PC-3 (cell line): ENCODE measurements at regions not wholly inside any gene's neighbourhood (a gene's known extent, or its start where the extent isn't known, plus 50 kb on each side); places are given as distances from the start of the nearest gene placed in this dataset.

Source experiments
- ATAC-seq: fragments of 200-7000 bp; cut with Tn5 transposase; 2 replicates; pipeline ENCODE4 v1.9.1; 2020; ENCODE audit warnings: mild to moderate bottlenecking, moderate library complexity
- BruUV-seq: library from RNA; stranded (reverse); fragments of 400-500 nt; replicated peaks from 2 replicates; lab custom pipeline; 2021; lab: Mats Ljungman, UMichigan
- CTCF ChIA-PET: fragments of 300-600 bp; sonication (Branson Sonifier 250); formaldehyde crosslinking; loops from one replicate; lab custom pipeline; 2022; ENCODE audit warnings: antibody characterized with exemption; lab: Charles Lee
- POLR2A ChIA-PET: fragments of 300-600 bp; sonication (Branson Sonifier 250); formaldehyde crosslinking; loops from one replicate; lab custom pipeline; 2022; ENCODE audit warnings: antibody characterized with exemption; ENCODE audit not compliant: unreplicated experiment; lab: Charles Lee
- DNase-seq: peaks from one replicate; pipeline ENCODE4 v3.0.0-alpha.2; 2015
- H2AFZ ChIP-seq: fragments of 300-600 bp; sonication (generic); 2 replicates; pipeline ENCODE4 v1.6.0; 2016; ENCODE audit warnings: antibody characterized with exemption, low read length
- H3F3A ChIP-seq: fragments of 300-600 bp; sonication (generic); one replicate; pipeline ENCODE4 v1.6.0; 2017; ENCODE audit warnings: antibody characterized with exemption, low read length, control low read depth, mild to moderate bottlenecking; ENCODE audit not compliant: unreplicated experiment
- H3K27ac ChIP-seq: fragments of 300-600 bp; sonication (generic); 2 replicates; pipeline ENCODE4 v1.5.1; 2016; ENCODE audit warnings: mild to moderate bottlenecking, low read length
- H3K27me3 ChIP-seq: fragments of 300-600 bp; sonication (generic); 2 replicates; pipeline ENCODE4 v1.6.1; 2016; ENCODE audit warnings: low read length, mixed read lengths
- H3K36me3 ChIP-seq: fragments of 300-600 bp; sonication (generic); 2 replicates; pipeline ENCODE4 v1.6.1; 2016; ENCODE audit warnings: low read depth, mixed run types, low read length, mixed read lengths
- H3K4me1 ChIP-seq: fragments of 300-600 bp; sonication (generic); 2 replicates; pipeline ENCODE4 v1.5.1; 2016; ENCODE audit warnings: low read length; ENCODE audit not compliant: insufficient read depth
- H3K4me2 ChIP-seq: fragments of 300-600 bp; sonication (generic); 2 replicates; pipeline ENCODE4 v1.6.0; 2016; ENCODE audit warnings: low read length
- H3K4me3 ChIP-seq: fragments of 300-600 bp; sonication (generic); 2 replicates; pipeline ENCODE4 v1.5.1; 2016; ENCODE audit warnings: mild to moderate bottlenecking, low read length, mixed read lengths
- H3K79me2 ChIP-seq: fragments of 300-600 bp; sonication (generic); 2 replicates; pipeline ENCODE4 v1.6.1; 2017; ENCODE audit warnings: low read length, mixed read lengths
- H3K9ac ChIP-seq: fragments of 300-600 bp; sonication (generic); 2 replicates; pipeline ENCODE4 v1.6.0; 2016; ENCODE audit warnings: mild to moderate bottlenecking, low read length
- H3K9me2 ChIP-seq: fragments of 300-600 bp; sonication (generic); replicated peaks from 2 replicates; pipeline ENCODE4 v1.6.1; 2016; ENCODE audit warnings: mixed run types, low read length, mixed read lengths
- H3K9me3 ChIP-seq: fragments of 300-600 bp; sonication (generic); 2 replicates; pipeline ENCODE4 v1.6.1; 2016; ENCODE audit warnings: low read length, mixed read lengths
- H4K20me1 ChIP-seq: fragments of 300-600 bp; sonication (generic); 2 replicates; pipeline ENCODE4 v1.6.1; 2016; ENCODE audit warnings: low read length, mixed read lengths
- EZH2 ChIP-seq: fragments of 300-600 bp; sonication (generic); IDR thresholded peaks from one replicate; pipeline ENCODE4 v1.6.1; 2017; ENCODE audit warnings: antibody characterized with exemption, mild to moderate bottlenecking, low read length; ENCODE audit not compliant: unreplicated experiment
- EZH2phosphoT487 ChIP-seq: fragments of 300-600 bp; sonication (generic); IDR thresholded peaks from 2 replicates; pipeline ENCODE4 v1.6.1; 2018; ENCODE audit warnings: mild to moderate bottlenecking, antibody characterized with exemption, low read length, borderline replicate concordance
- intact Hi-C: fragments of 100-400 bp; cut with micrococcal nuclease; formaldehyde crosslinking; loops from 2 replicates; pipeline ENCODE4 v1.9.0; 2023
- TF ChIP-seq, protein P1 (sequence below): fragments of 300-600 bp; sonication (generic); conservative IDR thresholded peaks from 2 replicates; pipeline ENCODE4 v1.5.1; 2017; ENCODE audit warnings: antibody characterized with exemption, low read depth, mild to moderate bottlenecking, low read length

DNA sequence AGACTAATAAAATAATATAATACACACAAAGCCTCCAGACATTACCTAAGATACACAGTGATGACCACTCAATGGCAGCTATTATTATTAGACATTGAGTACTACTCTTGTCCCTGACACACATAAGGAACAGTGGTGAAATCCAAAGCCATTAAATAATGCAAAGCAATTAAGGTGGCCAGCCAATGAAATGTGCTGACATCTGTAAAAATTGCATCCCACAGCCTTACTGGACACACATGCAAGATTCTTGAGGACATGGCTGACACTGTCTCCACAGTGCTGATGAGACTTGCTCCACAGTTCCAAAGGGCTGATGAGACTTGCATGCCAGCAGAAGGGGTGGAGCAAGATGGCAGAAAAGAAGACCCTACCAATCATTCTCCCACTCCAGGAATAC lies 447.5 kb downstream of the IRX1 start:
- Histone ChIP-seq H3K36me3 (no peaks in the 10 kb centered on the region), H3K4me1 (no peaks in the 10 kb centered on the region), H3K27ac (no peak overlapping the region), H3K9ac (no peak overlapping the region), H3K9me2 (no peaks in the 10 kb centered on the region), H2AFZ (no peak overlapping the region), H3K27me3 (no peaks in the 10 kb centered on the region), H3K4me2 (no peak overlapping the region), H3F3A (no peaks in the 10 kb centered on the region), H4K20me1 (no peaks in the 10 kb centered on the region), H3K9me3 (0 out of 2 replicates have a peak, but pooled peaks cover 8% of the 10 kb centered on the region), H3K79me2 (no peaks in the 10 kb centered on the region), H3K4me3 (no peak overlapping the region)
- TF ChIP-seq, protein P1, sequence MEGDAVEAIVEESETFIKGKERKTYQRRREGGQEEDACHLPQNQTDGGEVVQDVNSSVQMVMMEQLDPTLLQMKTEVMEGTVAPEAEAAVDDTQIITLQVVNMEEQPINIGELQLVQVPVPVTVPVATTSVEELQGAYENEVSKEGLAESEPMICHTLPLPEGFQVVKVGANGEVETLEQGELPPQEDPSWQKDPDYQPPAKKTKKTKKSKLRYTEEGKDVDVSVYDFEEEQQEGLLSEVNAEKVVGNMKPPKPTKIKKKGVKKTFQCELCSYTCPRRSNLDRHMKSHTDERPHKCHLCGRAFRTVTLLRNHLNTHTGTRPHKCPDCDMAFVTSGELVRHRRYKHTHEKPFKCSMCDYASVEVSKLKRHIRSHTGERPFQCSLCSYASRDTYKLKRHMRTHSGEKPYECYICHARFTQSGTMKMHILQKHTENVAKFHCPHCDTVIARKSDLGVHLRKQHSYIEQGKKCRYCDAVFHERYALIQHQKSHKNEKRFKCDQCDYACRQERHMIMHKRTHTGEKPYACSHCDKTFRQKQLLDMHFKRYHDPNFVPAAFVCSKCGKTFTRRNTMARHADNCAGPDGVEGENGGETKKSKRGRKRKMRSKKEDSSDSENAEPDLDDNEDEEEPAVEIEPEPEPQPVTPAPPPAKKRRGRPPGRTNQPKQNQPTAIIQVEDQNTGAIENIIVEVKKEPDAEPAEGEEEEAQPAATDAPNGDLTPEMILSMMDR = no peak
- TF ChIP-seq EZH2 = no peak
- no TSS peak for BruUV-seq
- ChIA-PET CTCF (no interaction called here), POLR2A (no interaction called here)
- intact Hi-C loops = no loop called here
- ATAC-seq = no peak
- DNase-seq = no peak

DNA sequence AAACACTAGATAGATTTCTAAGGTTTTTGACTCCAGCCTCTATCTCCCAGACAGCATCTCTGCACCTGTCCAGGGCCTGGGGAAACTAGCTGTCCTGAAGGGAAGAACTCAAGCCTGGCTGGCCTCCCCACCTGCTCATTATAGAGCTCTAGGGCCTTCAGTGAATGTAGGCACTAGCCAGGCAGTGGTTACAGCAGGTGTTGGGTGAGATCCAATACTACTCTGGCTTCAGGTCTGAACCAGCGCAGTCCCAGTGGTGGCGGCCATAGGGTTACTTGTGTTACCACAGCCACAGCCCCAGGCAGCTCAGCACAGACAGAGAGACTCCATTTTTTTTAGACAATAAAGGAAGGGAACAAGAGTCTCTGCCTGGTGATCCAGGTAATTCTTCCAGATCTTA lies 449.2 kb downstream of the IRX1 start:
- H3K79me2 ChIP-seq = no peaks in the 10 kb centered on the region
- H3K4me2 ChIP-seq = no peak overlapping the region
- intact Hi-C loops = no loop called here
- 0 out of 2 replicates have a peak, but pooled peaks cover 8% of the 10 kb centered on the region for H3K9me3 ChIP-seq
- ChIA-PET POLR2A (no interaction called here), CTCF (interaction anchor here (0.6 kb wide), 1 partner anchor 251 kb away, joined by 8 read pairs; no protein-coding TSS in a partner anchor)
- H3K27ac ChIP-seq = no peak overlapping the region
- H3K9me2 ChIP-seq = no peaks in the 10 kb centered on the region
- no TSS peak for BruUV-seq
- H3K27me3 ChIP-seq = no peaks in the 10 kb centered on the region
- H3K4me1 ChIP-seq = no peaks in the 10 kb centered on the region
- H3F3A ChIP-seq = no peaks in the 10 kb centered on the region
- ATAC-seq = no peak
- H3K9ac ChIP-seq = no peak overlapping the region
- H3K4me3 ChIP-seq = no peak overlapping the region
- DNase-seq = no peak
- no peaks in the 10 kb centered on the region for H3K36me3 ChIP-seq
- no peak for TF ChIP-seq EZH2
- TF ChIP-seq, protein P1 = no peak
- no peak for TF ChIP-seq EZH2phosphoT487
- H4K20me1 ChIP-seq = no peaks in the 10 kb centered on the region
- H2AFZ ChIP-seq = no peak overlapping the region

DNA sequence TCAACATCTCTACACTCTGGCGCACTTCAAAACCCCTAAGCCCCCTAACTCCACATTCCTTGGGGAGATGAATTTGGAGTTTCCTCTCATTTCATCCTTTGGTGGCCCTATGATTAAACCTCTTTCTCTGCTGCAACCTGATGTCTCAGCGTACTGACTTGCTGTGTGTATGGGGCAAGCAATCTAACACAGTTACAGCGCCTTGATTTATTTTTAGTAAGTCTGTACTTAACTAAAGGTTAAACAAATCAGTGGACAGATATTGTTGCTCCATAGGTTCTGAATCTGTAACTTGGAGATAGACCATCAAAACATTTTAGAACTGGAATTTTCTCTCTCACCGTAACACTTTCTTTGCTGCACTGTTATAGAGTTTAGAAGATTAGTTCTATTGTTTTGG lies 452.8 kb downstream of the IRX1 start:
- Histone ChIP-seq H3K4me1 (no peaks in the 10 kb centered on the region), H3K36me3 (no peaks in the 10 kb centered on the region), H3K79me2 (no peaks in the 10 kb centered on the region), H3K9me3 (0 out of 2 replicates have a peak, but pooled peaks cover 8% of the 10 kb centered on the region), H2AFZ (no peak overlapping the region), H4K20me1 (no peaks in the 10 kb centered on the region), H3K4me2 (no peak overlapping the region), H3F3A (no peaks in the 10 kb centered on the region), H3K27me3 (no peaks in the 10 kb centered on the region), H3K27ac (no peak overlapping the region), H3K4me3 (no peak overlapping the region), H3K9ac (no peak overlapping the region), H3K9me2 (no peaks in the 10 kb centered on the region)
- TF ChIP-seq, protein P1 = no peak
- TF ChIP-seq EZH2phosphoT487 (no peak), EZH2 (no peak)
- intact Hi-C loops = no loop called here
- CTCF ChIA-PET = no interaction called here
- BruUV-seq = no TSS peak
- DNase-seq (no peak), ATAC-seq (no peak)
- POLR2A ChIA-PET = no interaction called here
